ENCODE measurements at regions not wholly inside any gene's neighbourhood (a gene's known extent, or its start where the extent isn't known, plus 50 kb on each side); places are given as distances from the start of the nearest gene placed in this dataset.

- in situ Hi-C loops (cut with MboI; ENCODE audit: low sequenced_read_pairs), result loop anchor here (5.0 kb wide), 1 partner anchor 444 kb away; no protein-coding TSS in a partner anchor
- intact Hi-C loops (cut with micrococcal nuclease), result no loop called here
Measured at GRCh38 chr11:80156062-80156461, 715.2 kb upstream of the TENM4 start.

More at GRCh38 chr11:80156062-80156461, 715.2 kb upstream of the TENM4 start:
- H4K20me1 ChIP-seq (ENCODE audit: insufficient read depth, low read length), result no peaks in the 10 kb centered on the region
- H2AFZ ChIP-seq (replicated peaks; ENCODE audit: low read length, poor library complexity), result no peak overlapping the region
- no peaks in the 10 kb centered on the region for H3K4me1 ChIP-seq (ENCODE audit: control insufficient read depth, insufficient read depth, low read length)
- ATAC-seq (ENCODE audit: low read depth), result no peak
- no TSS peak for BruUV-seq (replicated peaks)
- no peaks in the 10 kb centered on the region for H3K36me3 ChIP-seq (ENCODE audit: control insufficient read depth, insufficient read depth, low read length)
- H3K4ac ChIP-seq (ENCODE audit: low read depth, low read length), result no peak overlapping the region
- WGBS, 2 experiments (ENCODE audit: extremely low coverage in 2 of 2, insufficient read length in 1 of 2), result no CpG with 5 or more reads among the region's 1 CpG
- dilution Hi-C loops (cut with HindIII; ENCODE audit: low sequenced_read_pairs, unreplicated experiment), result no loop called here
- no peaks in the 10 kb centered on the region for H3K9me1 ChIP-seq (ENCODE audit: insufficient read depth, low read length)
- no peak overlapping the region for H3K27ac ChIP-seq (ENCODE audit: insufficient read depth, low read length)
- no peak overlapping the region for H2BK15ac ChIP-seq (ENCODE audit: low read depth, low read length)
- TF ChIP-seq CEBPB (IDR thresholded peaks at IDR 0.05; ENCODE audit: low read depth, low read length) (no peak), CHD1 (IDR thresholded peaks at IDR 0.05; ENCODE audit: low read depth, low read length) (no peak), MAFK (IDR thresholded peaks at IDR 0.05; ENCODE audit: low read depth, low read length) (no peak), SMC3 (IDR thresholded peaks at IDR 0.05; ENCODE audit: low read depth, low read length) (no peak), POLR2A (IDR thresholded peaks at IDR 0.05; ENCODE audit: low read depth, low read length) (no peak), MAZ (IDR thresholded peaks at IDR 0.05; ENCODE audit: borderline replicate concordance, low read depth, low read length) (no peak), RAD21 (IDR thresholded peaks at IDR 0.05; ENCODE audit: low read length) (no peak), NFE2L2 (IDR thresholded peaks at IDR 0.05; ENCODE audit: low read depth, low read length) (no peak), USF2 (IDR thresholded peaks at IDR 0.05; ENCODE audit: low read depth, low read length) (no peak)
- no peak overlapping the region for H4K8ac ChIP-seq (ENCODE audit: low read depth in 2 of 2, low read length in 2 of 2)
- H3K79me1 ChIP-seq (ENCODE audit: low read depth in 1 of 2, low read length in 2 of 2), result no peaks in the 10 kb centered on the region
- H3K9ac ChIP-seq (ENCODE audit: low read depth, low read length), result no peak overlapping the region
- H4K91ac ChIP-seq (ENCODE audit: insufficient read depth, low read depth, low read length), result no peak overlapping the region
- no peak overlapping the region for H3K14ac ChIP-seq (replicated peaks; ENCODE audit: low read depth, low read length)
- no peak for DNase-seq
- H2BK5ac ChIP-seq (ENCODE audit: low read depth, low read length, poor library complexity, severe bottlenecking), result no peak overlapping the region
- CTCF ChIA-PET, result interaction anchor here (0.7 to 2.2 kb wide), 5 partner anchors 313 to 493 kb away, joined by 3 to 10 read pairs (median 4); no protein-coding TSS in a partner anchor
- no peak overlapping the region for H3K23ac ChIP-seq (ENCODE audit: low read depth, low read length)
- POLR2A ChIA-PET (ENCODE audit: unreplicated experiment), result no interaction called here
- H3K27me3 ChIP-seq (ENCODE audit: control insufficient read depth, insufficient read depth, low read length), result no peaks in the 10 kb centered on the region
- no peak overlapping the region for H3K56ac ChIP-seq (ENCODE audit: extremely low read depth, insufficient read depth, low read length)
- no peak overlapping the region for H3K4me2 ChIP-seq (ENCODE audit: low read depth, low read length)
- no peak overlapping the region for H2AK9ac ChIP-seq (replicated peaks; ENCODE audit: low read depth, low read length, poor library complexity)
- H3K9me3 ChIP-seq (ENCODE audit: control insufficient read depth, insufficient read depth, low read length), result no peaks in the 10 kb centered on the region
- no peak overlapping the region for H3K18ac ChIP-seq (ENCODE audit: low read depth, low read length)
- no peak overlapping the region for H2AK5ac ChIP-seq (ENCODE audit: low read depth, low read length)
- no peak overlapping the region for H3K4me3 ChIP-seq (ENCODE audit: insufficient read depth, low read depth, low read length)
- H2BK20ac ChIP-seq (ENCODE audit: low read depth, low read length), result no peak overlapping the region
- H2BK120ac ChIP-seq (ENCODE audit: low read depth, low read length), result no peak overlapping the region
- H4K5ac ChIP-seq (ENCODE audit: low read depth, low read length), result no peak overlapping the region
